ENCODE measurements at regions not wholly inside any gene's neighbourhood (a gene's known extent, or its start where the extent isn't known, plus 50 kb on each side); places are given as distances from the start of the nearest gene placed in this dataset.

GRCh38 chr18:64322189-64322588, 173.3 kb upstream of the LINC00305 start:
- no peak for TF ChIP-seq CTCF (IDR thresholded peaks at IDR 0.05; ENCODE audit: insufficient read depth, low read length, severe bottlenecking)
- no peaks in the 10 kb centered on the region for H3K36me3 ChIP-seq (ENCODE audit: control insufficient read depth, insufficient read depth, low read length)
- H3K4me3 ChIP-seq (ENCODE audit: low read depth, low read length) = no peak overlapping the region
- no peak for DNase-seq (ENCODE audit: low read depth)
- FAIRE-seq = no peak
- H3K27me3 ChIP-seq (ENCODE audit: control insufficient read depth, insufficient read depth, low read length) = no peaks in the 10 kb centered on the region

GRCh38 chr18:64318547-64318946, 169.7 kb upstream of the LINC00305 start:
- H3K36me3 ChIP-seq (ENCODE audit: control insufficient read depth, insufficient read depth, low read length) = no peaks in the 10 kb centered on the region
- H3K27me3 ChIP-seq (ENCODE audit: control insufficient read depth, insufficient read depth, low read length) = no peaks in the 10 kb centered on the region
- no peak for TF ChIP-seq CTCF (IDR thresholded peaks at IDR 0.05; ENCODE audit: insufficient read depth, low read length, severe bottlenecking)
- FAIRE-seq = no peak
- no peak for DNase-seq (ENCODE audit: low read depth)
- no peak overlapping the region for H3K4me3 ChIP-seq (ENCODE audit: low read depth, low read length)

GRCh38 chr18:64311859-64312258, 163.0 kb upstream of the LINC00305 start:
- DNase-seq (ENCODE audit: low read depth) (no peak), FAIRE-seq (no peak)
- TF ChIP-seq CTCF (IDR thresholded peaks at IDR 0.05; ENCODE audit: insufficient read depth, low read length, severe bottlenecking) = no peak
- H3K4me3 ChIP-seq (ENCODE audit: low read depth, low read length) = no peak overlapping the region
- no peaks in the 10 kb centered on the region for H3K27me3 ChIP-seq (ENCODE audit: control insufficient read depth, insufficient read depth, low read length)
- H3K36me3 ChIP-seq (ENCODE audit: control insufficient read depth, insufficient read depth, low read length) = no peaks in the 10 kb centered on the region

- Histone ChIP-seq H3K27me3 (ENCODE audit: control insufficient read depth, insufficient read depth, low read length) (no peaks in the 10 kb centered on the region), H3K36me3 (ENCODE audit: control insufficient read depth, insufficient read depth, low read length) (no peaks in the 10 kb centered on the region), H3K4me3 (ENCODE audit: low read depth, low read length) (no peak overlapping the region)
- TF ChIP-seq CTCF (IDR thresholded peaks at IDR 0.05; ENCODE audit: insufficient read depth, low read length, severe bottlenecking) = no peak
- DNase-seq (ENCODE audit: low read depth) (no peak), FAIRE-seq (no peak)
Observed at GRCh38 chr18:64295839-64296238, 147.0 kb upstream of the LINC00305 start.

GRCh38 chr18:64294967-64295366, 146.1 kb upstream of the LINC00305 start:
- FAIRE-seq = no peak
- TF ChIP-seq CTCF (IDR thresholded peaks at IDR 0.05; ENCODE audit: insufficient read depth, low read length, severe bottlenecking) = no peak
- no peak for DNase-seq (ENCODE audit: low read depth)

GRCh38 chr18:64288432-64288831, 139.5 kb upstream of the LINC00305 start:
- FAIRE-seq = no peak
- Histone ChIP-seq H3K36me3 (ENCODE audit: control insufficient read depth, insufficient read depth, low read length) (no peaks in the 10 kb centered on the region), H3K27me3 (ENCODE audit: control insufficient read depth, insufficient read depth, low read length) (no peaks in the 10 kb centered on the region), H3K4me3 (ENCODE audit: low read depth, low read length) (no peak overlapping the region)
- no peak for DNase-seq (ENCODE audit: low read depth)
- no peak for TF ChIP-seq CTCF (IDR thresholded peaks at IDR 0.05; ENCODE audit: insufficient read depth, low read length, severe bottlenecking)

More at GRCh38 chr18:64294967-64295366, 146.1 kb upstream of the LINC00305 start:
- H3K36me3 ChIP-seq (ENCODE audit: control insufficient read depth, insufficient read depth, low read length) = no peaks in the 10 kb centered on the region
- H3K4me3 ChIP-seq (ENCODE audit: low read depth, low read length) = no peak overlapping the region
- H3K27me3 ChIP-seq (ENCODE audit: control insufficient read depth, insufficient read depth, low read length) = no peaks in the 10 kb centered on the region

Data from bronchial epithelial cell (primary cell).